ENCODE measurements at regions not wholly inside any gene's neighbourhood (a gene's known extent, or its start where the extent isn't known, plus 50 kb on each side); places are given as distances from the start of the nearest gene placed in this dataset.

GRCh38 chr6:159376516-159377158, 207.4 kb downstream of the FNDC1 start:
- no peak overlapping the region for H3K4me3 Mint-ChIP-seq
- H3K36me3 Mint-ChIP-seq (ENCODE audit: insufficient read depth in 1 of 3, low read depth in 3 of 3): no peaks in the 10 kb centered on the region; a peak in 1 of 7 replicates
- peaks cover 24% of the 10 kb centered on the region for H3K27me3 Mint-ChIP-seq (ENCODE audit: low read depth)
- no peak overlapping the region for H3K18ac ChIP-seq (ENCODE audit: insufficient read length, low read depth, low read length)
- no peak overlapping the region for H3K27ac ChIP-seq (ENCODE audit: insufficient read length, low read depth, low read length)
- no peak for DNase-seq
- H3K79me2 ChIP-seq (ENCODE audit: insufficient read depth, low read length): no peaks in the 10 kb centered on the region
- H3K14ac ChIP-seq (ENCODE audit: insufficient read depth, low read length): no peak overlapping the region
- no peak overlapping the region for H3K56ac ChIP-seq (ENCODE audit: insufficient read length, low read depth, low read length)
- H3K23me2 ChIP-seq (ENCODE audit: insufficient read length, low read depth, low read length, poor library complexity, severe bottlenecking): no peaks in the 10 kb centered on the region
- no CpG with 5 or more reads among the region's 9 CpGs for WGBS (ENCODE audit: extremely low coverage, insufficient read length, low lambda C conversion rate)
- H4K91ac ChIP-seq (ENCODE audit: insufficient read length, low read depth, low read length): no peak overlapping the region
- H2BK5ac ChIP-seq (ENCODE audit: insufficient read length, low read length): no peak overlapping the region
- H3K23ac ChIP-seq (ENCODE audit: insufficient read length, low read depth, low read length): no peak overlapping the region
- H3K9ac ChIP-seq (ENCODE audit: extremely low read depth, insufficient read length, low read length): no peak overlapping the region
- no peaks in the 10 kb centered on the region for H3K9me3 ChIP-seq (ENCODE audit: control insufficient read depth, low read depth, low read length)
- H2BK20ac ChIP-seq (ENCODE audit: low read depth, low read length, poor library complexity, severe bottlenecking): no peak overlapping the region
- H3T11ph ChIP-seq (ENCODE audit: low read length): no peak overlapping the region
- H4K5ac ChIP-seq (ENCODE audit: insufficient read length, low read depth, low read length): no peak overlapping the region
- peaks cover 9 to 79% of the 10 kb centered on the region in 2 experiments for H3K9me3 Mint-ChIP-seq
- H3K27me3 ChIP-seq (ENCODE audit: insufficient read depth, low read length): no peaks in the 10 kb centered on the region
- no peak overlapping the region for H4K8ac ChIP-seq (replicated peaks; ENCODE audit: insufficient read length, low read depth, low read length)
- H2BK15ac ChIP-seq (ENCODE audit: low read depth, low read length): no peak overlapping the region
- no peak overlapping the region for H2AFZ ChIP-seq (ENCODE audit: low read length)
- TF ChIP-seq CTCF (conservative IDR thresholded peaks at IDR 0.05): no peak
- no peaks in the 10 kb centered on the region; a peak in 1 of 4 replicates for H3K4me1 Mint-ChIP-seq
- H3K4me1 ChIP-seq (ENCODE audit: insufficient read depth, low read length): no peaks in the 10 kb centered on the region
- no peaks in the 10 kb centered on the region for H4K20me1 ChIP-seq (ENCODE audit: control insufficient read depth, insufficient read depth, insufficient read length)
- H3K4ac ChIP-seq (ENCODE audit: low read depth, low read length): no peak overlapping the region
- H3K4me2 ChIP-seq (ENCODE audit: insufficient read depth, insufficient read length, low read length): no peak overlapping the region
- no peak overlapping the region for H2AK5ac ChIP-seq (ENCODE audit: insufficient read length, low read length)
- H3K79me1 ChIP-seq (ENCODE audit: insufficient read depth, low read depth, low read length, poor library complexity, severe bottlenecking): no peaks in the 10 kb centered on the region
- H3K27ac Mint-ChIP-seq: no peak overlapping the region
- H2BK120ac ChIP-seq (ENCODE audit: low read depth, low read length, poor library complexity, severe bottlenecking): no peak overlapping the region
- H2BK12ac ChIP-seq (ENCODE audit: insufficient read length, low read depth, low read length): no peak overlapping the region

All from H9 (cell line).